Head of caudate nucleus (tissue), 42 donors: ENCODE measurements at regions not wholly inside any gene's neighbourhood (a gene's known extent, or its start where the extent isn't known, plus 50 kb on each side); places are given as distances from the start of the nearest gene placed in this dataset.
"Not testable (repeated sequence)": the region's sequence is repeated elsewhere in the genome, so short reads cannot be mapped to it uniquely, and the experiment has no call there.

Experiments used
- DNase-seq, 42 donors: peaks; one replicate each; pipeline versions ENCODE4 v3.0.0 to v3.0.0-alpha.2; 2020 to 2021; ENCODE audit warnings: mixed read lengths in 7 of 42
- intact Hi-C: fragments of 100-400 bp; cut with DNase I; formaldehyde crosslinking; loops from one replicate; pipeline ENCODE4 v1.15.0; 2022

GRCh38 chr1:181226728-181227127 lies 138.2 kb downstream of the IER5 start:
- not testable (repeated sequence) for DNase-seq

GRCh38 chr1:181239086-181239485 lies 150.6 kb downstream of the IER5 start:
- intact Hi-C loops = no loop called here
- DNase-seq = no peak

More at GRCh38 chr1:181226728-181227127, 138.2 kb downstream of the IER5 start:
- intact Hi-C loops = not testable (repeated sequence)

GRCh38 chr1:181246320-181246719 lies 157.8 kb downstream of the IER5 start:
- DNase-seq, intact Hi-C loops: not testable (repeated sequence)

- intact Hi-C loops, DNase-seq: not testable (repeated sequence)
These were observed 159.9 kb downstream of the IER5 start for GRCh38 chr1:181248361-181248760.

GRCh38 chr1:181249186-181249585 lies 160.7 kb downstream of the IER5 start:
- intact Hi-C loops = no loop called here
- DNase-seq = no peak

GRCh38 chr1:181250038-181250437 lies 161.5 kb downstream of the IER5 start:
- intact Hi-C loops = no loop called here

GRCh38 chr1:181251001-181251712 lies 162.7 kb downstream of the IER5 start:
- intact Hi-C loops = no loop called here
- no peak for DNase-seq

More at GRCh38 chr1:181250038-181250437, 161.5 kb downstream of the IER5 start:
- DNase-seq = no peak

GRCh38 chr1:181251713-181252075 lies 163.2 kb downstream of the IER5 start:
- DNase-seq = no peak
- intact Hi-C loops = no loop called here

GRCh38 chr1:181253601-181254000 lies 165.1 kb downstream of the IER5 start:
- intact Hi-C loops, DNase-seq: not testable (repeated sequence)

GRCh38 chr1:181255270-181255929 lies 166.9 kb downstream of the IER5 start:
- DNase-seq = peak in 1 of 42 donors; percentile 13
- intact Hi-C loops = no loop called here

GRCh38 chr1:181257117-181257516 lies 168.6 kb downstream of the IER5 start:
- no peak for DNase-seq
- intact Hi-C loops = no loop called here

- intact Hi-C loops = no loop called here
- peak in 7 of 42 donors; percentile 11 to 66 (median 22) for DNase-seq
These were observed 170.7 kb downstream of the IER5 start for GRCh38 chr1:181259026-181259745.

- intact Hi-C loops = no loop called here
- no peak for DNase-seq
These were observed 171.8 kb downstream of the IER5 start for GRCh38 chr1:181260271-181260670.

GRCh38 chr1:181260994-181261393 lies 172.5 kb downstream of the IER5 start:
- intact Hi-C loops = no loop called here
- DNase-seq = no peak

GRCh38 chr1:181262069-181262468 lies 173.6 kb downstream of the IER5 start:
- intact Hi-C loops = no loop called here
- peak in 23 of 42 donors; percentile 5 to 58 (median 26) for DNase-seq

GRCh38 chr1:181263444-181263843 lies 174.9 kb downstream of the IER5 start:
- intact Hi-C loops = no loop called here
- DNase-seq = no peak

- intact Hi-C loops = no loop called here
- no peak for DNase-seq
These were observed 176.3 kb downstream of the IER5 start for GRCh38 chr1:181264821-181265220.

GRCh38 chr1:181284978-181285377 lies 196.5 kb downstream of the IER5 start:
- intact Hi-C loops = no loop called here
- no peak for DNase-seq

- intact Hi-C loops = no loop called here
- no peak for DNase-seq
These were observed 188.1 kb upstream of the CACNA1E start for GRCh38 chr1:181295217-181295616.

GRCh38 chr1:181296180-181296579 lies 187.1 kb upstream of the CACNA1E start:
- intact Hi-C loops = no loop called here
- no peak for DNase-seq
